OCI-M2 (cell line): ENCODE measurements at regions not wholly inside any gene's neighbourhood (a gene's known extent, or its start where the extent isn't known, plus 50 kb on each side); places are given as distances from the start of the nearest gene placed in this dataset.

Source experiments
- DNase-seq: peaks from one replicate; lab custom pipeline; 2025; ENCODE audit not compliant: unreplicated experiment; lab: John Stamatoyannopoulos, UW

GRCh38 chr2:18325118-18325517 is 235.3 kb downstream of the RDH14 start:
- no peak for DNase-seq

- no peak for DNase-seq
Measured at GRCh38 chr2:18319987-18320386, 240.5 kb downstream of the RDH14 start.

- DNase-seq, result no peak
Measured at GRCh38 chr2:18317017-18317416, 243.4 kb downstream of the RDH14 start.

GRCh38 chr2:18312818-18313217 is 247.6 kb downstream of the RDH14 start:
- DNase-seq, result no peak

GRCh38 chr2:18311420-18312195 is 248.8 kb downstream of the RDH14 start:
- DNase-seq, result no peak

- DNase-seq, result no peak
Measured at GRCh38 chr2:18309627-18310026, 250.8 kb downstream of the RDH14 start.

GRCh38 chr2:18309188-18309587 is 251.3 kb downstream of the RDH14 start:
- no peak for DNase-seq

GRCh38 chr2:18304849-18305248 is 255.6 kb downstream of the RDH14 start:
- DNase-seq, result no peak

- no peak for DNase-seq
Measured at GRCh38 chr2:18301421-18302139, 258.9 kb downstream of the RDH14 start.

GRCh38 chr2:18299423-18300212 is 260.8 kb downstream of the RDH14 start:
- no peak for DNase-seq

GRCh38 chr2:18297534-18298058 is 262.9 kb downstream of the RDH14 start:
- DNase-seq, result no peak

GRCh38 chr2:18290386-18290785 is 270.1 kb downstream of the RDH14 start:
- no peak for DNase-seq

- no peak for DNase-seq
Measured at GRCh38 chr2:18286897-18287296, 273.6 kb downstream of the RDH14 start.

- DNase-seq, result no peak
Measured at GRCh38 chr2:18284331-18284730, 276.1 kb downstream of the RDH14 start.

- DNase-seq, result no peak
Measured at GRCh38 chr2:18282026-18282425, 278.4 kb downstream of the RDH14 start.

GRCh38 chr2:18276583-18277075 is 283.8 kb downstream of the RDH14 start:
- DNase-seq, result no peak

- DNase-seq, result no peak
Measured at GRCh38 chr2:18273205-18273604, 287.2 kb downstream of the RDH14 start.

- no peak for DNase-seq
Measured at GRCh38 chr2:18272148-18272494, 288.3 kb downstream of the RDH14 start.

- DNase-seq, result no peak
Measured at GRCh38 chr2:18271370-18272147, 288.9 kb downstream of the RDH14 start.

- DNase-seq, result no peak
Measured at GRCh38 chr2:18268400-18268799, 292.1 kb downstream of the RDH14 start.

GRCh38 chr2:18267501-18267900 is 293.0 kb downstream of the RDH14 start:
- DNase-seq, result no peak
